Medulla oblongata (tissue), 1 donor: ENCODE measurements at regions not wholly inside any gene's neighbourhood (a gene's known extent, or its start where the extent isn't known, plus 50 kb on each side); places are given as distances from the start of the nearest gene placed in this dataset.
"Not testable (repeated sequence)": the region's sequence is repeated elsewhere in the genome, so short reads cannot be mapped to it uniquely, and the experiment has no call there.

Experiments
- DNase-seq: peaks from one replicate; pipeline ENCODE4 v3.0.0-alpha.2; 2015; ENCODE audit errors: extremely low spot score

GRCh38 chr18:56488739-56489138, 149.7 kb downstream of the TXNL1 start:
- DNase-seq: no peak

- DNase-seq: no peak
Measured at GRCh38 chr18:56487801-56488200, 150.6 kb downstream of the TXNL1 start.

DNA sequence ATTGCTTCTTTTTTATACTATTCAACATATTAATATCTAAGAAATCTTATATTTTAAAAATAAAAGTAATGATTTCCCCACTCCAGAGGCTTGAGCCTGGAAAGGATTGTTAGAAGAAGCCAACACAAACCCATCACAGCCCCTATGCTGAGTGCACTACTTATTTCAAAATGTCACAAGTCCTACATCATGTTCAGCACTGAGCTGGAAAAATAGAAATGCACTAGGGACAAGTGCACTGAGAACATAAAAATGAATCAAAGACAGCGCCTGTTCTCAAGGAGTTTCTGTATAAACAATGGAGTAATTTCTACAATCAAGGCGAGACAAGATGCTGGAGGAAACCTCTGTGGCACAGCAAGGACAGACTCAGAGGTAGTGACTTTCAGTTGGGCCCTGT, 155.0 kb downstream of the TXNL1 start:
- DNase-seq: no peak

DNA sequence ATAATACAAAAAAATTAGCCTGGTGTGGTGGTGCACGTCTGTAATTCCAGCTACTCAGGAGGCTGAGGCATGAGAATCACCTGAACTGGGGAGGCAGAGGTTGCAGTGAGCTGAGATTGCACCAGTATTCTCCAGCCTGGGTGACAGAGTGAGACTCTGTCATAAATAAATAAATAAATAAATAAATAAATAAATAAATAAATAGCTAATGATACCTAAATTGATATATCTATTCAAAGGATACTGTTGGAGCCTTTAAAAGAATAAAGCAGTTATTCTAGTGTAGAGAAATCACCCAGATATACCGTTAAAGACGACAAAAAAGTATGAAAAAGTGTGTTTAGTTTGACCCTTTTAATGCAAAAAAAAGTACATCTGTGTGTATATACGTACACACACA, 155.6 kb downstream of the TXNL1 start:
- not testable (repeated sequence) for DNase-seq

DNA sequence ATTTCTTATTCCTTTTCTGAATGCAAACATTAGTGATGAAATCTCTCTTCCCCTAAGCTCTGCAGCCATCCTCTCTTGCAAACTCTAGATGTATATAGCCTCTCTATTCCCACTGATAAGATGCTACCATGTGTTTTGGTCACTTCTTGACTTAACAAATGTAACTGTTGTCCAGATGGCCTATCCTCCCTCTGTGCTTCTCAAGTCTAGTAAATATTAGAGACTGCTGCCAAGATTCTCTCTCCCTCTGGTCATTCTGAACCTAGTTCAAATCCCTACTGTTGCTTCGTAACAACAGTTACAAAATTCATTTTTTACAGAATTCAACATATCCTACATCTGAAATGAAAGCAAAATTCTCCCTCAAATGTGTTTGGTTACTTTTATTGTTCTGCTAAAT, 156.6 kb downstream of the TXNL1 start:
- DNase-seq: no peak

GRCh38 chr18:56479841-56480240, 158.6 kb downstream of the TXNL1 start:
- DNase-seq: no peak

DNA sequence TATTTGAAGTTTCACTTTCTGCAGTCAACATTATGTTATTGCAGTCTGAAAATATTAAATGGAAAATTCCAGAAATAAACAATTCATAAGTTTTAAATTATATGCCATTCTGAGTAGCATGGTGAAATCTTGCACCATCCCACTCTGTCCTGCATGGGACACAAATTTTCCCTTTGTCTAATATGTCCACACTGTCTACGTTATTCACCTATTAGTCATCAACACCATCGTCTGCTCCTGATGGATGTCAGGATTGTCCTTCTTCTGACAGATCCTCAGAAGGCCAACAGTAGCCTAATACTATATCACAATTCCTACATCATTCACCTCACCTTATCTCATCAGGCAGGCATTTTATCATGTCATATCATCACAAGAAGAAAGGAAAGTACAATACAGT, 163.1 kb downstream of the TXNL1 start:
- DNase-seq: no peak

GRCh38 chr18:56473400-56474024, 164.9 kb downstream of the TXNL1 start:
- DNase-seq: no peak

GRCh38 chr18:56470406-56471351, 167.7 kb downstream of the TXNL1 start:
- DNase-seq: no peak

DNA sequence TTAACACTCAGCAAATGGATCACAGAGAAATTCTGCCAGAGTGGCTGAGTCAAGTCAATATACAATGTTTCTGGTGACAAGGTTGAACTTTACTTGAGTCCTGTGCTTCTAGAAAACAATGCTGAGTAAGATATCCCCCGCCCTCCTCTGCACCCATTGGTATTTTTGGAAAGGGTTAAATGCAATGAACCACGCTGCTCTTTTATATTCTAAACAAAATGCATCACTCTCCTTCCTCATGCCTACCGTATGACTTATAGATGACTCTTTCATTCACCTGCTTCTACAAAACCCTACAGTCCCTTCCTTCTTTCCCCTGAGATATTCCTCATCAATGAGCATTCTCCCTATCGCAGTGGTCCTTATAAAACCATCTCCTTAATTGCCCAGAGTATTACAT, 168.8 kb downstream of the TXNL1 start:
- DNase-seq: no peak

DNA sequence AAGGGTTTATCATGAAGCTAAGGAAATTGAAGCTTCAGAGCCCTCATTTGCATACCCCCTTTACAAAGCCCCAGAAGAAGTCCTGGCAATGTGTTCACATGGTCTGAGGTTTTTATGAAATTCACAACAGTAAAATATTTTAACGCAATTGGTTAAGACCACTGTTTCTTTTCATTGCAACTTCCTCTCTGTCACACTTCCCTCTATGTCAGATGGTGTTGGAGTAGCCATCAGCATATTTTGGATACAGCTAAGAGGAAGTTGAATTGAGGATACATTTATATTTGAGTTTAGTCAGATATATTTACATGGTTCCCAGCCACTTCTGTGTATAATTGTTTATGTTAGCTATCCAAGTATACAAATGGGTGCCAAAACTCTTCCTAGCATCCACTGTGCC, 170.0 kb downstream of the TXNL1 start:
- DNase-seq: peak; percentile 65

DNA sequence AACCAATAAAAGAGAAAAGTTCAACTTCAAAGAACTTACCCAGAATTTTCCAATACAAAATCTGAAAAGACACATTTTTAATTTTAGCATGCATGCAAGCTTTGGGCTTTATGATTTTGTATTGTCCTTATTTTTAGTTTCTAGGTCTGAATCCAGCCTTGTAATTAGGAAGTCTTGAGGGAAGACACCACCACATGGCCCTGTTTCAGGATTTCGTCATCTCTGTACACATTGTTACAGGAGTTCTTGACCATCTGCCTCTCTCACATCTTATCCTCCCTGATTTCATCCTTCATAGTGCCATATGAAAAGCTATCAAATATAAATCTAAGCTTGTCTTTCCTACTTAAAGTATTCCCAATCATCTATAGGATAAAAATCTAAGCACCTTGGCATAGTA, 176.1 kb downstream of the TXNL1 start:
- no peak for DNase-seq

DNA sequence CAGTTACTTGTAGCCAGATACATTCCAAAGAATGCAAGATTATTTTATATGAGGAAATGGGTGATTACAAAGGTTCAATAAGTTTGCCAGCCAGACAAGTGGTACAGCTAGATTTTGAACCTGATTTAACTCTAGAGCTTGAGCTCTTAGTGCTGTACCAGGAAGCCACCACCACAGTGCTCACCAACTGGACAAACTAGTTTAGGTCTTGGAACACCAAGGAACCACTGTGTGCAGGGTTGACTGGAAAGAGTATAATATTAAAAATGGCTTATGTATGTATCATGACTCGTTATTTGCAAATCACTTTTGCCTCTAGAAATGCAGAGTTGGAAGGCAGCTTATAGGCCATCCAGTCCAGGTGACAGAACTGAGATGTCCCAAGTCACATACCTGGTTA, 177.2 kb downstream of the TXNL1 start:
- no peak for DNase-seq

GRCh38 chr18:56460581-56460980, 177.8 kb downstream of the TXNL1 start:
- DNase-seq: no peak

DNA sequence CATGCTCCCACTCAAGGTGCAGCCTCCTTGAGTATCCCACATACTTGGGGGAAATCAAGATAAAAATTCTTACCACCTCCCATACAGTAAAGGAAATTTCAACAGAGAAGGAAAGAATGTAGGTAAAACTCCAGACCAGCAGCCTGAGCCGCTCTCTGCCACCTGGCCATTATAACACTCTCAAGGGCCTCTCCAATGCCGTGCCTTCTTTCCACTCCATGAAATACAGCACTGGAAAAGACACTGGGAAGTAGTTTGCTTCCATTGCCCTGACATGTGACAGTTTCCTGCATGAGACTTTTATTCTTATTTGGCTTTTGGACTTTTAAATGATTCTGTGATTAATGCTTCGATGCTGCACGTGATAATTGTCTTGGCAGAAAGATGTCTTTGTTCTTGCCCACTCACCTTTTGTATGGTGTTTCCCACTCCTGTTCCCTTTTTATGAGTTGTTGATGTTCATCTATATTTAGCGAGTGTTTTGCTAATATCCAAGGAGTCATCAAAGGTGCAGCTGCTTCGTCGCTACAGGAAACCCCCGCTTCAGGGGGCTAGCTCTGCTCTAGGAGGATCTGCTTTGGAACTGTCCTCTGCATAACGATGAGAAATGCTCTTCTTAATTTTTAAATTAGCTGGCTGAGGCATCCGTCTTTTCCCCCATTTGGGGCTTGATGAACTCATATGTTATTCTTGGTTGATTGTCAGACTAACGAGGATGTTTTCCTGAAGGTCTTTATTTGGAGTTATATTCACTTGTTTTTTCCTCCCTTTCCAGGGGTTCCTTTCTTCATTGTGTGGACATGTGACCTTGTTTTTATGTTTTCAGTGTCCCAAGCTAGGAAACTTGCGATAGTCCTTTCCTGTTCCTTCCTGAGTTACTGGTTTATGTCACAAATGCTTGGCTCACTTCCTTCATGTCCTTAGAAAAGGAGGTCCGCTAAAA, 179.4 kb downstream of the TXNL1 start:
- DNase-seq: no peak

DNA sequence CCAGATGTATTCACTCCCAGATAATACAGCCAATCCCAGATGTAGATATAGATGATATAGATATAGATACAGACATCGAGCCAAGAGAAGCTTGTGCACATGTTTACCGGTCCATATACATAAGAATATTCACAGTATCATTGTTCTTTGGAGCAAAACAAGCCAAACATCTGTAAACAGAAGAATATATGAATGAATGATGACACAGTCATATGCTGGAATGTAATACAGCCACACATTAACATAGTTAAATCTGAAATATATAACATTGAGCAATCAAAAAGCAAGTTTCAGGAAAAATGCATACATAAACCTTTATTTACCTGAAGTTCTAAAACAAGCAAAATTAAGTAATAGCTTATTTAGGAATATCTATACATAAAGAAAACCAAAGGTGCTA, 182.5 kb downstream of the TXNL1 start:
- no peak for DNase-seq

DNA sequence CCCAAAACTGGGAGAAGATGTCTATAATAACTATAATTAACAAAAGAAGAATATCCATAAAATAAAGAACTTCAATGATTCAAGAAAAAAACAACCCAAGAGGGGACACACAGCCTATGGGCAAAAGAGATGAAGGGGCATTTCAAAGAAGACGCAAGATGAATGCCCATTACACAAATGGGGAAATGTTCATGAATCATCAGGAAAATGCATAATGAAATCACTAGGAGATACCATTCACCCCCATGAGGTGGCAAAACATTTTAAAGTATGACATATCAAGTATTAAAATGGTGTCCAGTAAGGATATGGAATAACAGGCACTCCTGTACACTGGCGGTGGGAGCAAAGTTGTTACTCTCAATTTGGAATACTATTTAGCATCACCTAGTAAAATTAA, 183.3 kb downstream of the TXNL1 start:
- no peak for DNase-seq

- no peak for DNase-seq
Measured at GRCh38 chr18:56453631-56454030, 184.8 kb downstream of the TXNL1 start.

GRCh38 chr18:56451188-56451587, 187.2 kb downstream of the TXNL1 start:
- DNase-seq: no peak

DNA sequence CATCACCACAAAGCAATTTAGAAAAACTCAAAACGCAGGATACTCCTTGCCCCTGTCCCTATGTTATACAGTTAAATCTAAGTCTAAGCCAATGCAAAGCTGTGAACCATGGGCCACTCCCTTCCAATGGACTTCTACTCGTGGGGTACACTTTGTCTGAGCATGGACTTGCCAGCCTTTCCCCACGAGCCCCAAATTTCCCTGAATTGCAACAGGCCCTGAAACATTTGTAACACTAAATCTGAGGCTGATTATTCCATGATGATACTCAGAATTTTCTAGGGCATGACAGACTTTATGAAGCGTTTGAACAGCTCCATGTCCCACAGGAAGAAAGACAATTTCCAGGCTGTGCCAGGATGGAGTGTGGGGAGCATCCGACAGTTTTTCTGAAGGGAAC, 189.6 kb downstream of the TXNL1 start:
- no peak for DNase-seq

GRCh38 chr18:56445422-56445821, 193.0 kb downstream of the TXNL1 start:
- no peak for DNase-seq

- DNase-seq: no peak
Measured at GRCh38 chr18:56444201-56444600, 194.2 kb downstream of the TXNL1 start.
